DOHH2 (cell line): ENCODE measurements at regions not wholly inside any gene's neighbourhood (a gene's known extent, or its start where the extent isn't known, plus 50 kb on each side); places are given as distances from the start of the nearest gene placed in this dataset.

ENCODE experiments used
- H3F3A ChIP-seq: fragments of 200-600 bp; sonication (generic), shearing (Covaris generic); 2 replicates; pipeline ENCODE4 v1.6.0; 2016; ENCODE audit warnings: antibody characterized with exemption, mild to moderate bottlenecking; ENCODE audit not compliant: control insufficient read depth, insufficient read depth
- H3K27ac ChIP-seq: fragments of 200-600 bp; sonication (generic); 2 replicates; pipeline ENCODE4 v1.5.1; 2014; ENCODE audit warnings: low read depth, mild to moderate bottlenecking, low read length, moderate library complexity
- H3K27me3 ChIP-seq: fragments of 200-600 bp; sonication (generic); 2 replicates; pipeline ENCODE4 v1.6.1; 2014; ENCODE audit warnings: mild to moderate bottlenecking, low read length, mixed read lengths; ENCODE audit not compliant: control insufficient read depth
- H3K36me3 ChIP-seq: fragments of 200-600 bp; sonication (generic); 2 replicates; pipeline ENCODE4 v1.6.1; 2014; ENCODE audit warnings: mild to moderate bottlenecking, low read length, moderate library complexity, mixed read lengths; ENCODE audit not compliant: control insufficient read depth
- H3K4me1 ChIP-seq: fragments of 200-600 bp; sonication (generic); 2 replicates; pipeline ENCODE4 v1.6.1; 2014; ENCODE audit warnings: mild to moderate bottlenecking, low read length, mixed read lengths; ENCODE audit not compliant: control insufficient read depth
- H3K4me2 ChIP-seq: fragments of 200-600 bp; sonication (generic); 2 replicates; pipeline ENCODE4 v1.6.0; 2014; ENCODE audit warnings: mild to moderate bottlenecking, low read length, moderate library complexity
- H3K4me3 ChIP-seq: fragments of 200-600 bp; sonication (generic); 2 replicates; pipeline ENCODE4 v1.5.1; 2014; ENCODE audit warnings: mild to moderate bottlenecking, low read length, mixed read lengths
- H3K79me2 ChIP-seq: fragments of 200-600 bp; sonication (generic); 2 replicates; pipeline ENCODE4 v1.6.1; 2014; ENCODE audit warnings: mild to moderate bottlenecking, low read length, mixed read lengths; ENCODE audit not compliant: control insufficient read depth
- H3K9me2 ChIP-seq: fragments of 200-600 bp; sonication (generic); replicated peaks from 2 replicates; pipeline ENCODE4 v1.6.1; 2014; ENCODE audit warnings: mild to moderate bottlenecking, low read length, mixed read lengths; ENCODE audit not compliant: control insufficient read depth
- H3K9me3 ChIP-seq: fragments of 200-600 bp; sonication (generic); 2 replicates; pipeline ENCODE4 v1.6.1; 2014; ENCODE audit warnings: antibody characterized with exemption, low read length, mixed read lengths; ENCODE audit not compliant: control insufficient read depth, insufficient read depth
- H4K20me1 ChIP-seq: fragments of 200-600 bp; sonication (generic); 2 replicates; pipeline ENCODE4 v1.6.0; 2014; ENCODE audit warnings: low read depth, mild to moderate bottlenecking, antibody characterized with exemption, low read length, moderate library complexity; ENCODE audit not compliant: control insufficient read depth, insufficient read depth
- CTCF ChIP-seq: fragments of 200-600 bp; sonication (generic); IDR thresholded peaks from one replicate; pipeline ENCODE4 v1.5.1; 2014; ENCODE audit warnings: antibody characterized with exemption, mild to moderate bottlenecking, low read depth, low read length; ENCODE audit not compliant: poor library complexity, severe bottlenecking
- EZH2phosphoT487 ChIP-seq: fragments of 200-600 bp; sonication (generic); IDR thresholded peaks from 2 replicates; pipeline ENCODE4 v1.6.1; 2017; ENCODE audit warnings: borderline replicate concordance, mild to moderate bottlenecking, antibody characterized with exemption, low read length, moderate library complexity, mixed read lengths

DNA sequence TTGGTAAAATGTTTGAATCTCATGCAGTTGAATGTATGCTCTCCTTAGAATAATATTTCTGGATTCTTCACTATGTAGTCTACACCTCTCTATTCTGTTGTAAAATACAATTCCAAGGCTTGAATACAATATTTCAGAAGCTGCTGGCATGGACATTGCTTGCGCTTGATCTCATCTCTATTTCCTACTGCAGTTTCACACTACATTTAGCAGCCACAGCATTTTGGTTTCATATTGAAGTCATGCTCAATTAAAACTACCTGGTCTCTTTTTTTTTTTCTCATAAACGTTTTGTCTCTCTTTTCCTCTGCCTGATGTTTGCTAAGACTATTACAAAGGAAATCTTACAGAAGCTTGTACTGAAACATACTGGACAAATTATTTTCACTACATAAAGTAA, 631.0 kb upstream of the TMPRSS15 start:
- H3K27me3 ChIP-seq, result no peaks in the 10 kb centered on the region
- TF ChIP-seq CTCF, result no peak
- no peak for TF ChIP-seq EZH2phosphoT487
- no peaks in the 10 kb centered on the region for H3K36me3 ChIP-seq
- no peaks in the 10 kb centered on the region for H3F3A ChIP-seq
- H3K27ac ChIP-seq, result no peak overlapping the region
- H3K4me3 ChIP-seq, result no peak overlapping the region
- H4K20me1 ChIP-seq, result no peaks in the 10 kb centered on the region
- no peak overlapping the region for H3K4me2 ChIP-seq
- H3K9me2 ChIP-seq, result no peaks in the 10 kb centered on the region
- no peaks in the 10 kb centered on the region for H3K79me2 ChIP-seq
- no peaks in the 10 kb centered on the region for H3K4me1 ChIP-seq
- H3K9me3 ChIP-seq, result no peaks in the 10 kb centered on the region

DNA sequence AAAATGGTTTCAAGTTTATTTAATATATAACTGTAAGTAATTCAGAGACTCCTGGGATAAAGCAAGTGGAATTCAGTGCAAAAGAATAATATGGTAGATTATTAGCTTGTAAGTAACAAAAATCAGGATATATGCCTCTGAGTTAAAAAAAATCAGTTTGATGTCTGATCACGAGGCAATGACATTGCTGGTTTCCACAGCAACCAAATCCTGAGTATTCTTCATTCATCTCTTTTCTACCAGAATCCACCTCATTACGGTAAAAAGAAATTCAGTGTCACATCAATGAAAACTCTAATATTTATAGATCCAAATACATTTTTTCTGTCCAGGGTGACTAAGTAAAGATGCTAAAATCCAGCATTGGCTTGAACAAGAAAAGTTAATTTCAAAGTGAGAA, 642.3 kb upstream of the TMPRSS15 start:
- Histone ChIP-seq H3F3A (no peaks in the 10 kb centered on the region), H3K9me3 (no peaks in the 10 kb centered on the region), H3K27ac (no peak overlapping the region), H3K36me3 (no peaks in the 10 kb centered on the region), H3K27me3 (no peaks in the 10 kb centered on the region), H3K4me2 (no peak overlapping the region), H3K79me2 (no peaks in the 10 kb centered on the region), H3K4me3 (no peak overlapping the region), H4K20me1 (no peaks in the 10 kb centered on the region), H3K4me1 (no peaks in the 10 kb centered on the region), H3K9me2 (no peaks in the 10 kb centered on the region)
- no peak for TF ChIP-seq CTCF
- TF ChIP-seq EZH2phosphoT487, result no peak

GRCh38 chr21:19048098-19048672, 644.6 kb upstream of the TMPRSS15 start:
- no peaks in the 10 kb centered on the region for H3K79me2 ChIP-seq
- no peak overlapping the region for H3K27ac ChIP-seq

More at GRCh38 chr21:19048098-19048672, 644.6 kb upstream of the TMPRSS15 start:
- Histone ChIP-seq H4K20me1 (no peaks in the 10 kb centered on the region), H3K27me3 (no peaks in the 10 kb centered on the region), H3K4me2 (no peak overlapping the region), H3K4me3 (no peak overlapping the region), H3K36me3 (no peaks in the 10 kb centered on the region), H3K9me3 (no peaks in the 10 kb centered on the region), H3K9me2 (no peaks in the 10 kb centered on the region), H3F3A (no peaks in the 10 kb centered on the region), H3K4me1 (no peaks in the 10 kb centered on the region)
- TF ChIP-seq CTCF (no peak), EZH2phosphoT487 (no peak)
